Adipocyte (in vitro differentiated cells): ENCODE measurements at regions not wholly inside any gene's neighbourhood (a gene's known extent, or its start where the extent isn't known, plus 50 kb on each side); places are given as distances from the start of the nearest gene placed in this dataset.

Experiments used
- DNase-seq: peaks from one replicate; pipeline ENCODE4 v3.0.0-alpha.2; 2015; ENCODE audit warnings: low read depth
- H3K27me3 ChIP-seq: replicated peaks from 2 replicates; pipeline ENCODE4 v1.7.0; 2013; ENCODE audit warnings: mild to moderate bottlenecking, low read length, moderate library complexity; ENCODE audit not compliant: control insufficient read depth, insufficient read depth
- H3K36me3 ChIP-seq: 2 replicates; pipeline ENCODE4 v1.7.0; 2013; ENCODE audit warnings: low read length, mild to moderate bottlenecking, moderate library complexity; ENCODE audit not compliant: control insufficient read depth, insufficient read depth, severe bottlenecking
- H3K4me1 ChIP-seq: 2 replicates; pipeline ENCODE4 v1.7.0; 2013; ENCODE audit warnings: mild to moderate bottlenecking, low read length, moderate library complexity; ENCODE audit not compliant: control insufficient read depth, insufficient read depth
- H3K4me3 ChIP-seq: 2 replicates; pipeline ENCODE4 v1.7.0; 2013; ENCODE audit warnings: mild to moderate bottlenecking, low read length, moderate library complexity
- H3K9ac ChIP-seq: 2 replicates; pipeline ENCODE4 v1.7.0; 2013; ENCODE audit warnings: mild to moderate bottlenecking, low read length, moderate library complexity
- H3K9me3 ChIP-seq: 2 replicates; pipeline ENCODE4 v1.7.0; 2013; ENCODE audit warnings: mild to moderate bottlenecking, low read length, moderate library complexity; ENCODE audit not compliant: control insufficient read depth

GRCh38 chr3:154729741-154730140 is 299.8 kb upstream of the GPR149 start:
- Histone ChIP-seq H3K9me3 (no peaks in the 10 kb centered on the region), H3K4me3 (no peak overlapping the region), H3K27me3 (no peaks in the 10 kb centered on the region), H3K9ac (no peak overlapping the region), H3K36me3 (no peaks in the 10 kb centered on the region), H3K4me1 (peaks cover 7% of the 10 kb centered on the region)
- no peak for DNase-seq

GRCh38 chr3:154728285-154728684 is 298.3 kb upstream of the GPR149 start:
- no peak for DNase-seq
- H3K9ac ChIP-seq = no peak overlapping the region
- H3K9me3 ChIP-seq = no peaks in the 10 kb centered on the region
- peaks cover 7% of the 10 kb centered on the region for H3K4me1 ChIP-seq
- no peaks in the 10 kb centered on the region for H3K36me3 ChIP-seq
- no peak overlapping the region for H3K4me3 ChIP-seq
- H3K27me3 ChIP-seq = no peaks in the 10 kb centered on the region

GRCh38 chr3:154720921-154721320 is 290.9 kb upstream of the GPR149 start:
- Histone ChIP-seq H3K9me3 (no peaks in the 10 kb centered on the region), H3K9ac (no peak overlapping the region), H3K27me3 (no peaks in the 10 kb centered on the region), H3K4me1 (peaks cover 5% of the 10 kb centered on the region), H3K36me3 (no peaks in the 10 kb centered on the region), H3K4me3 (no peak overlapping the region)
- no peak for DNase-seq

- Histone ChIP-seq H3K4me1 (peaks cover 5% of the 10 kb centered on the region), H3K27me3 (no peaks in the 10 kb centered on the region), H3K4me3 (no peak overlapping the region), H3K9ac (no peak overlapping the region), H3K36me3 (no peaks in the 10 kb centered on the region), H3K9me3 (no peaks in the 10 kb centered on the region)
- DNase-seq = no peak
Observed at GRCh38 chr3:154718053-154718452, 288.1 kb upstream of the GPR149 start.

- H3K36me3 ChIP-seq = no peaks in the 10 kb centered on the region
- H3K4me3 ChIP-seq = no peak overlapping the region
- no peak overlapping the region for H3K9ac ChIP-seq
Observed at GRCh38 chr3:154716170-154716569, 286.2 kb upstream of the GPR149 start.

GRCh38 chr3:154708554-154708953 is 278.6 kb upstream of the GPR149 start:
- no peaks in the 10 kb centered on the region for H3K4me1 ChIP-seq
- no peak for DNase-seq
- no peaks in the 10 kb centered on the region for H3K27me3 ChIP-seq
- no peak overlapping the region for H3K4me3 ChIP-seq
- H3K9me3 ChIP-seq = no peaks in the 10 kb centered on the region
- no peak overlapping the region for H3K9ac ChIP-seq
- no peaks in the 10 kb centered on the region for H3K36me3 ChIP-seq

More at GRCh38 chr3:154716170-154716569, 286.2 kb upstream of the GPR149 start:
- no peaks in the 10 kb centered on the region for H3K9me3 ChIP-seq
- DNase-seq = no peak
- no peaks in the 10 kb centered on the region for H3K27me3 ChIP-seq
- H3K4me1 ChIP-seq = peaks cover 5% of the 10 kb centered on the region

- Histone ChIP-seq H3K36me3 (no peaks in the 10 kb centered on the region), H3K9ac (no peak overlapping the region), H3K27me3 (no peaks in the 10 kb centered on the region), H3K9me3 (no peaks in the 10 kb centered on the region), H3K4me1 (no peaks in the 10 kb centered on the region), H3K4me3 (no peak overlapping the region)
- no peak for DNase-seq
Observed at GRCh38 chr3:154701055-154701454, 271.1 kb upstream of the GPR149 start.

GRCh38 chr3:154690413-154690812 is 260.4 kb upstream of the GPR149 start:
- Histone ChIP-seq H3K9ac (no peak overlapping the region), H3K9me3 (no peaks in the 10 kb centered on the region), H3K27me3 (no peaks in the 10 kb centered on the region), H3K36me3 (no peaks in the 10 kb centered on the region), H3K4me1 (no peaks in the 10 kb centered on the region), H3K4me3 (no peak overlapping the region)
- DNase-seq = no peak

- Histone ChIP-seq H3K27me3 (no peaks in the 10 kb centered on the region), H3K9me3 (peaks cover 10% of the 10 kb centered on the region), H3K9ac (peak overlapping the region; percentile 66), H3K4me1 (peaks cover 12% of the 10 kb centered on the region), H3K4me3 (no peak overlapping the region), H3K36me3 (no peaks in the 10 kb centered on the region)
- no peak for DNase-seq
Observed at GRCh38 chr3:154684440-154684839, 254.4 kb upstream of the GPR149 start.

GRCh38 chr3:154684021-154684420 is 254.0 kb upstream of the GPR149 start:
- no peak for DNase-seq
- H3K9ac ChIP-seq = peak overlapping the region; percentile 66
- peaks cover 12% of the 10 kb centered on the region for H3K4me1 ChIP-seq
- H3K9me3 ChIP-seq = peaks cover 10% of the 10 kb centered on the region
- no peaks in the 10 kb centered on the region for H3K36me3 ChIP-seq
- H3K4me3 ChIP-seq = no peak overlapping the region
- H3K27me3 ChIP-seq = no peaks in the 10 kb centered on the region

- Histone ChIP-seq H3K9me3 (peaks cover 2% of the 10 kb centered on the region), H3K27me3 (no peaks in the 10 kb centered on the region), H3K9ac (no peak overlapping the region), H3K4me1 (no peaks in the 10 kb centered on the region), H3K36me3 (no peaks in the 10 kb centered on the region), H3K4me3 (no peak overlapping the region)
- DNase-seq = no peak
Observed at GRCh38 chr3:154678041-154678654, 248.2 kb upstream of the GPR149 start.

- Histone ChIP-seq H3K4me1 (no peaks in the 10 kb centered on the region), H3K9ac (no peak overlapping the region), H3K9me3 (no peaks in the 10 kb centered on the region), H3K36me3 (no peaks in the 10 kb centered on the region), H3K4me3 (no peak overlapping the region), H3K27me3 (no peaks in the 10 kb centered on the region)
- DNase-seq = no peak
Observed at GRCh38 chr3:154668835-154669234, 238.8 kb upstream of the GPR149 start.
